ENCODE measurements at regions not wholly inside any gene's neighbourhood (a gene's known extent, or its start where the extent isn't known, plus 50 kb on each side); places are given as distances from the start of the nearest gene placed in this dataset.

DNA sequence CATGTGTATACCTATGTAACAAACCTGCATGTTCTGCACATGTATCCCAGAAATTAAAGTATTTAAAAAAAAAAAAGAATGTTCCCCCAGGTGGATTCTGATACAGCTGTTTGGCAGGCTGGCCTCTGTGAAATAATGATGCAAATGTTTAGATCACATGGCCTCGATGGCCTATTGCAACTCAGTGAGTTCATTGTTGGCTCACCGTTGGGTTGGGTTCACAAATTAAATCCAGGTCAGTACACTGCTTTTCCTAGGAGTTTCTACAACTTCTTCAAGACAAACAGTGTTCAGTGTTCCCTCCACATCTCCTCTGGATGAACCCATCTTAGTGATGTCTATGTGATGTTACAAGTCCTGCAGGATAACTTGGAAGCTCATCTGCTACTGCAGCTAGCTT lies 58.3 kb upstream of the STXBP6 start:
- Histone ChIP-seq H3K27ac (ENCODE audit: low read length, poor library complexity, severe bottlenecking) (no peak overlapping the region), H3K23ac (ENCODE audit: low read length in 2 of 2) (no peak overlapping the region), H4K91ac (ENCODE audit: low read length) (no peak overlapping the region), H3K9me3 (ENCODE audit: control insufficient read depth, low read length) (no peaks in the 10 kb centered on the region), H2AFZ (ENCODE audit: low read depth, low read length) (no peak overlapping the region), H2BK15ac (ENCODE audit: low read depth, poor library complexity, severe bottlenecking) (no peak overlapping the region), H3K4ac (ENCODE audit: low read depth in 1 of 2, low read length in 2 of 2) (no peak overlapping the region), H3K9ac (ENCODE audit: low read length) (no peak overlapping the region), H3K79me1 (replicated peaks; ENCODE audit: low read length, poor library complexity, severe bottlenecking) (no peaks in the 10 kb centered on the region), H3K36me3 (ENCODE audit: control insufficient read depth in 1 of 2, insufficient read depth in 2 of 2, low read depth in 1 of 2, low read length in 2 of 2) (no peaks in the 10 kb centered on the region), H2BK5ac (ENCODE audit: low read depth, low read length, poor library complexity, severe bottlenecking) (no peak overlapping the region), H3K4me2 (ENCODE audit: low read length, poor library complexity, severe bottlenecking) (no peak overlapping the region), H4K8ac (ENCODE audit: low read length) (no peak overlapping the region), H2AK5ac (ENCODE audit: low read length, severe bottlenecking) (no peak overlapping the region), H2BK12ac (ENCODE audit: low read length in 2 of 2) (no peak overlapping the region), H3K18ac (ENCODE audit: low read depth in 1 of 2, low read length in 2 of 2) (no peak overlapping the region), H2BK120ac (ENCODE audit: low read depth, low read length) (no peak overlapping the region), H3K4me1 (ENCODE audit: control insufficient read depth, insufficient read depth, low read depth, low read length) (no peaks in the 10 kb centered on the region), H3K4me3 (ENCODE audit: insufficient read depth in 1 of 2, low read depth in 1 of 2, low read length in 2 of 2) (no peak overlapping the region), H3K27me3 (ENCODE audit: control insufficient read depth in 1 of 2, insufficient read depth in 1 of 2, low read length in 2 of 2) (no peaks in the 10 kb centered on the region), H3K14ac (ENCODE audit: low read length in 2 of 2) (no peak overlapping the region)
- no peak for DNase-seq
- WGBS, result 89% methylated on average over 2 of the region's 2 CpGs

DNA sequence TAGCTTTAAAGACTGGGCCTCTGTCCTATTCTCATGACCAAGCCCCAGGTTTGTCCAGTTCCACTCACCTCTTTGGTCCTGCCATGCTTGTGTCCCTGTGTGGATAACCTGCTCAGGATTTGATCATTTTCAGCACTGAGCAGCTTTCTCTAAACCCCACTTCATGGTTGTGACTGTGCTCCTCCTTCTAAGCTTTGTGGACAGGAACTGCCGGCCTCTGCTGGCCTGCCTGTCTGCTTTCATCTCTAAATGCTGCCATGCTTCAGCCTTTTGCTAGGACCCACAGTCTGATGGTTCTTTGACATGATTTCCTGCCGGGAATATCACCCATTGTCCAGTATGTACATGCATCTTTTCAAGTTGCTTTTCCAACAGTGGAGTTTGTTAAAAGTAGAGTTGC lies 53.9 kb upstream of the STXBP6 start:
- H4K8ac ChIP-seq (ENCODE audit: low read length), result no peak overlapping the region

DNA sequence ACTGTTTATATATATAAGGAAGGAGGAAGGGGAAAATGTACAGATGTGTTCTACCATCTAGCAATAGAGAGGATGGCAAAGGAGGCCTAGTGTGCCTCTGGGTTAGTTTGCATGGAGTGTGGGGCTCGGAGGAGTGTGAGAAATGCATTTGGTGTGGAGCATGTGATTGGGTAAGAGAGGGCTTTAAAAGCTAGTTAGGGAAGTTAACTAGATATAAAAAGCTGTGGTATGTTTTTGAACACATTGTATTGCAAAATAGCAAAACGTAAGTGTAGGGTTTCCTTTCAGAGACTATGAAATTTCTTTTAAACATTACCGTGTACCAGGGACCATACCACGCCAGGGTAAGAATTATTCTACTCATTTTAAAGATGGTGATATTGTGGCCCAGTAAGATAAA lies 53.3 kb upstream of the STXBP6 start:
- H3K4ac ChIP-seq (ENCODE audit: low read depth in 1 of 2, low read length in 2 of 2), result no peak overlapping the region
- H2BK15ac ChIP-seq (ENCODE audit: low read depth, poor library complexity, severe bottlenecking), result no peak overlapping the region
- no peaks in the 10 kb centered on the region for H3K36me3 ChIP-seq (ENCODE audit: control insufficient read depth in 1 of 2, insufficient read depth in 2 of 2, low read depth in 1 of 2, low read length in 2 of 2)
- H2BK5ac ChIP-seq (ENCODE audit: low read depth, low read length, poor library complexity, severe bottlenecking), result no peak overlapping the region
- WGBS, result 88% methylated on average over 2 of the region's 4 CpGs
- H3K14ac ChIP-seq (ENCODE audit: low read length in 2 of 2), result no peak overlapping the region
- H2AFZ ChIP-seq (ENCODE audit: low read depth, low read length), result no peak overlapping the region
- no peak overlapping the region for H2AK5ac ChIP-seq (ENCODE audit: low read length, severe bottlenecking)
- no peak overlapping the region for H3K27ac ChIP-seq (ENCODE audit: low read length, poor library complexity, severe bottlenecking)
- no peak overlapping the region for H4K91ac ChIP-seq (ENCODE audit: low read length)
- H3K4me2 ChIP-seq (ENCODE audit: low read length, poor library complexity, severe bottlenecking), result no peak overlapping the region
- DNase-seq, result no peak
- H3K23ac ChIP-seq (ENCODE audit: low read length in 2 of 2), result no peak overlapping the region
- H2BK12ac ChIP-seq (ENCODE audit: low read length in 2 of 2), result no peak overlapping the region
- H3K4me1 ChIP-seq (ENCODE audit: control insufficient read depth, insufficient read depth, low read depth, low read length), result no peaks in the 10 kb centered on the region
- no peaks in the 10 kb centered on the region for H3K79me1 ChIP-seq (replicated peaks; ENCODE audit: low read length, poor library complexity, severe bottlenecking)
- no peaks in the 10 kb centered on the region for H3K27me3 ChIP-seq (ENCODE audit: control insufficient read depth in 1 of 2, insufficient read depth in 1 of 2, low read length in 2 of 2)
- no peak overlapping the region for H4K8ac ChIP-seq (ENCODE audit: low read length)
- no peak overlapping the region for H2BK120ac ChIP-seq (ENCODE audit: low read depth, low read length)
- H3K9me3 ChIP-seq (ENCODE audit: control insufficient read depth, low read length), result no peaks in the 10 kb centered on the region
- H3K4me3 ChIP-seq (ENCODE audit: insufficient read depth in 1 of 2, low read depth in 1 of 2, low read length in 2 of 2), result no peak overlapping the region
- no peak overlapping the region for H3K9ac ChIP-seq (ENCODE audit: low read length)
- no peak overlapping the region for H3K18ac ChIP-seq (ENCODE audit: low read depth in 1 of 2, low read length in 2 of 2)

More for the DNA sequence above, 53.9 kb upstream of the STXBP6 start:
- Histone ChIP-seq H3K79me1 (replicated peaks; ENCODE audit: low read length, poor library complexity, severe bottlenecking) (no peaks in the 10 kb centered on the region), H3K27ac (ENCODE audit: low read length, poor library complexity, severe bottlenecking) (no peak overlapping the region), H3K9me3 (ENCODE audit: control insufficient read depth, low read length) (no peaks in the 10 kb centered on the region), H3K23ac (ENCODE audit: low read length in 2 of 2) (no peak overlapping the region), H3K27me3 (ENCODE audit: control insufficient read depth in 1 of 2, insufficient read depth in 1 of 2, low read length in 2 of 2) (no peaks in the 10 kb centered on the region), H2AK5ac (ENCODE audit: low read length, severe bottlenecking) (no peak overlapping the region), H2BK120ac (ENCODE audit: low read depth, low read length) (no peak overlapping the region), H2AFZ (ENCODE audit: low read depth, low read length) (no peak overlapping the region), H3K18ac (ENCODE audit: low read depth in 1 of 2, low read length in 2 of 2) (no peak overlapping the region), H2BK12ac (ENCODE audit: low read length in 2 of 2) (no peak overlapping the region), H3K4me3 (ENCODE audit: insufficient read depth in 1 of 2, low read depth in 1 of 2, low read length in 2 of 2) (no peak overlapping the region), H3K4me2 (ENCODE audit: low read length, poor library complexity, severe bottlenecking) (no peak overlapping the region), H3K4me1 (ENCODE audit: control insufficient read depth, insufficient read depth, low read depth, low read length) (no peaks in the 10 kb centered on the region), H3K4ac (ENCODE audit: low read depth in 1 of 2, low read length in 2 of 2) (no peak overlapping the region), H3K36me3 (ENCODE audit: control insufficient read depth in 1 of 2, insufficient read depth in 2 of 2, low read depth in 1 of 2, low read length in 2 of 2) (no peaks in the 10 kb centered on the region), H3K9ac (ENCODE audit: low read length) (no peak overlapping the region), H4K91ac (ENCODE audit: low read length) (no peak overlapping the region), H3K14ac (ENCODE audit: low read length in 2 of 2) (no peak overlapping the region), H2BK5ac (ENCODE audit: low read depth, low read length, poor library complexity, severe bottlenecking) (no peak overlapping the region), H2BK15ac (ENCODE audit: low read depth, poor library complexity, severe bottlenecking) (no peak overlapping the region)
- DNase-seq, result no peak
- WGBS, result 82% methylated on average over 2 of the region's 2 CpGs

DNA sequence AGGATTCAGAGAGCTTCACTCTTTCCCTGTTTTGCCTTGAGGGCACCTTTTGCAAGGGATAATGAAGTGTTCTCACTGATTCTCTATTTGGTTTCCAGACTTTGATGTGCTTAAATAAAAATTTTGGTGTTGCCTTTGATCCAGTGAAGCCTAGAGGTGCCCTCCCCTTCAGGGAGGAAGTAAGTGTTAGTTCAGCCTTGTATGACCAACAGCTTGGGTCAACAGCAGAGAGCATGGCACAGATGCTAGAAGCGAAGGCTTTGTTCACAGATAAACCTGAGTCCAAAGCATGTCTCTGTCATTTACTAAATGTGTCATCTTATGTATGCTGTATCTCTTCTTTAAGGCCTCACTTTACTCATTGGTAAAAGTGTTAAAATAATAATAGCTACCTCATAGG lies 52.8 kb upstream of the STXBP6 start:
- no peak overlapping the region for H3K14ac ChIP-seq (ENCODE audit: low read length in 2 of 2)
- H3K27ac ChIP-seq (ENCODE audit: low read length, poor library complexity, severe bottlenecking), result no peak overlapping the region
- WGBS, result no CpG with 5 or more reads among the region's 1 CpG

More for the DNA sequence above, 52.8 kb upstream of the STXBP6 start:
- Histone ChIP-seq H2BK120ac (ENCODE audit: low read depth, low read length) (no peak overlapping the region), H3K4me3 (ENCODE audit: insufficient read depth in 1 of 2, low read depth in 1 of 2, low read length in 2 of 2) (no peak overlapping the region), H3K4ac (ENCODE audit: low read depth in 1 of 2, low read length in 2 of 2) (no peak overlapping the region), H3K9me3 (ENCODE audit: control insufficient read depth, low read length) (no peaks in the 10 kb centered on the region), H3K4me2 (ENCODE audit: low read length, poor library complexity, severe bottlenecking) (no peak overlapping the region), H2BK5ac (ENCODE audit: low read depth, low read length, poor library complexity, severe bottlenecking) (no peak overlapping the region), H2BK15ac (ENCODE audit: low read depth, poor library complexity, severe bottlenecking) (no peak overlapping the region), H3K27me3 (ENCODE audit: control insufficient read depth in 1 of 2, insufficient read depth in 1 of 2, low read length in 2 of 2) (no peaks in the 10 kb centered on the region), H4K8ac (ENCODE audit: low read length) (no peak overlapping the region), H4K91ac (ENCODE audit: low read length) (no peak overlapping the region), H2BK12ac (ENCODE audit: low read length in 2 of 2) (no peak overlapping the region), H3K36me3 (ENCODE audit: control insufficient read depth in 1 of 2, insufficient read depth in 2 of 2, low read depth in 1 of 2, low read length in 2 of 2) (no peaks in the 10 kb centered on the region), H2AFZ (ENCODE audit: low read depth, low read length) (no peak overlapping the region), H3K18ac (ENCODE audit: low read depth in 1 of 2, low read length in 2 of 2) (no peak overlapping the region), H3K4me1 (ENCODE audit: control insufficient read depth, insufficient read depth, low read depth, low read length) (no peaks in the 10 kb centered on the region), H3K23ac (ENCODE audit: low read length in 2 of 2) (no peak overlapping the region), H2AK5ac (ENCODE audit: low read length, severe bottlenecking) (no peak overlapping the region), H3K9ac (ENCODE audit: low read length) (no peak overlapping the region), H3K79me1 (replicated peaks; ENCODE audit: low read length, poor library complexity, severe bottlenecking) (no peaks in the 10 kb centered on the region)
- no peak for DNase-seq

Data from mesenchymal stem cell (in vitro differentiated cells and primary cell).